KMS-11 (cell line): ENCODE measurements at regions not wholly inside any gene's neighbourhood (a gene's known extent, or its start where the extent isn't known, plus 50 kb on each side); places are given as distances from the start of the nearest gene placed in this dataset.

Source experiments
- H2AFZ ChIP-seq: fragments of 200-600 bp; sonication (generic); 2 replicates; pipeline ENCODE4 v1.6.1; 2016; ENCODE audit warnings: antibody characterized with exemption, mixed run types, low read depth
- H3K27ac ChIP-seq: fragments of 200-600 bp; sonication (generic); 2 replicates; pipeline ENCODE4 v1.6.1; 2016; ENCODE audit warnings: mild to moderate bottlenecking, mixed run types
- H3K27me3 ChIP-seq: fragments of 200-600 bp; sonication (generic); 2 replicates; pipeline ENCODE4 v1.6.1; 2017; ENCODE audit warnings: mild to moderate bottlenecking, low read depth, mixed run types, moderate library complexity; ENCODE audit not compliant: insufficient read depth
- H3K36me3 ChIP-seq: fragments of 200-600 bp; sonication (generic); 2 replicates; pipeline ENCODE4 v1.6.1; 2017; ENCODE audit warnings: mild to moderate bottlenecking, mixed run types; ENCODE audit not compliant: insufficient read depth
- H3K4me1 ChIP-seq: fragments of 200-600 bp; sonication (generic); 2 replicates; pipeline ENCODE4 v1.6.1; 2016; ENCODE audit warnings: mild to moderate bottlenecking, low read depth, mixed run types; ENCODE audit not compliant: poor library complexity, severe bottlenecking
- H3K4me2 ChIP-seq: fragments of 200-600 bp; sonication (generic); 2 replicates; pipeline ENCODE4 v1.7.0; 2016; ENCODE audit warnings: mild to moderate bottlenecking, mixed run types
- H3K4me3 ChIP-seq: fragments of 200-600 bp; sonication (generic); IDR thresholded peaks from 2 replicates; pipeline ENCODE4 v1.6.1; 2017; ENCODE audit warnings: low read depth, low read length, mixed read lengths; ENCODE audit not compliant: insufficient read depth
- H3K79me2 ChIP-seq: fragments of 200-600 bp; sonication (generic); 2 replicates; pipeline ENCODE4 v1.6.1; 2016; ENCODE audit warnings: low read depth, mixed run types; ENCODE audit not compliant: insufficient read depth
- H3K9ac ChIP-seq: fragments of 200-600 bp; sonication (generic); 2 replicates; pipeline ENCODE4 v1.6.1; 2016; ENCODE audit warnings: mild to moderate bottlenecking, mixed run types
- H4K20me1 ChIP-seq: fragments of 200-600 bp; sonication (generic); 2 replicates; pipeline ENCODE4 v1.6.1; 2016; ENCODE audit warnings: mild to moderate bottlenecking, mixed run types; ENCODE audit not compliant: insufficient read depth
- CTCF ChIP-seq: fragments of 200-600 bp; sonication (generic); conservative IDR thresholded peaks from 2 replicates; pipeline ENCODE4 v1.6.1; 2017; ENCODE audit warnings: low read depth, mild to moderate bottlenecking, antibody characterized with exemption, low read length, moderate library complexity, mixed read lengths

DNA sequence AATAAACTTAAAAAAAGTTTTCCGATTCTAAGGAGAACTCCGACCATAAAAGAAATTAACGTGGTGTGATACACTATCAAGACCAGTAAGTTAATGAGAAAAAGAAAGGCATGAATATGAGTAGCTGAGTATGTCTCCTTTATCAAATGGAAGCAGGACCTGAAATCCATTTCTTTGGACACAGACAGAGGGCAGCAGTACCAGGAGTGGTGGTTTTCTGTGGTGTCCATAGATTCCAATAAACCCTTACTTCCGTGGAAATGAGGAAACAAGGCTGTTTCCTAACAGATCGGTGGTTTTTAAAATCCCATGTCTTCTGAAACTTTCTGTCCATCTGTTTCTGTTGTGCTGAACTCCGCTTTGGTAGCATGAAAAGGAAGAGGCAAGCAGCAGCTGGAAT lies 128.5 kb upstream of the TSPAN5 start:
- no peak overlapping the region for H3K4me3 ChIP-seq
- no peak overlapping the region for H3K27ac ChIP-seq
- TF ChIP-seq CTCF: no peak
- no peaks in the 10 kb centered on the region for H3K4me1 ChIP-seq
- no peak overlapping the region for H3K9ac ChIP-seq
- H2AFZ ChIP-seq: no peak overlapping the region
- no peak overlapping the region for H3K4me2 ChIP-seq
- H3K79me2 ChIP-seq: no peaks in the 10 kb centered on the region
- no peaks in the 10 kb centered on the region for H3K27me3 ChIP-seq
- no peaks in the 10 kb centered on the region for H4K20me1 ChIP-seq
- no peaks in the 10 kb centered on the region for H3K36me3 ChIP-seq

GRCh38 chr4:98784947-98785706 lies 126.7 kb upstream of the TSPAN5 start:
- H3K36me3 ChIP-seq: no peaks in the 10 kb centered on the region
- H3K4me1 ChIP-seq: no peaks in the 10 kb centered on the region
- H3K9ac ChIP-seq: no peak overlapping the region
- no peak overlapping the region for H2AFZ ChIP-seq
- no peak overlapping the region for H3K27ac ChIP-seq
- no peak overlapping the region for H3K4me3 ChIP-seq
- no peaks in the 10 kb centered on the region for H4K20me1 ChIP-seq
- TF ChIP-seq CTCF: no peak
- no peaks in the 10 kb centered on the region for H3K27me3 ChIP-seq
- H3K79me2 ChIP-seq: no peaks in the 10 kb centered on the region
- H3K4me2 ChIP-seq: no peak overlapping the region

GRCh38 chr4:98781641-98782357 lies 123.4 kb upstream of the TSPAN5 start:
- H3K79me2 ChIP-seq: no peaks in the 10 kb centered on the region
- no peaks in the 10 kb centered on the region for H3K27me3 ChIP-seq
- no peaks in the 10 kb centered on the region for H3K4me1 ChIP-seq
- H2AFZ ChIP-seq: no peak overlapping the region
- no peak overlapping the region for H3K4me2 ChIP-seq
- no peaks in the 10 kb centered on the region for H4K20me1 ChIP-seq
- TF ChIP-seq CTCF: no peak
- H3K4me3 ChIP-seq: no peak overlapping the region
- H3K9ac ChIP-seq: no peak overlapping the region
- no peak overlapping the region for H3K27ac ChIP-seq
- H3K36me3 ChIP-seq: no peaks in the 10 kb centered on the region

DNA sequence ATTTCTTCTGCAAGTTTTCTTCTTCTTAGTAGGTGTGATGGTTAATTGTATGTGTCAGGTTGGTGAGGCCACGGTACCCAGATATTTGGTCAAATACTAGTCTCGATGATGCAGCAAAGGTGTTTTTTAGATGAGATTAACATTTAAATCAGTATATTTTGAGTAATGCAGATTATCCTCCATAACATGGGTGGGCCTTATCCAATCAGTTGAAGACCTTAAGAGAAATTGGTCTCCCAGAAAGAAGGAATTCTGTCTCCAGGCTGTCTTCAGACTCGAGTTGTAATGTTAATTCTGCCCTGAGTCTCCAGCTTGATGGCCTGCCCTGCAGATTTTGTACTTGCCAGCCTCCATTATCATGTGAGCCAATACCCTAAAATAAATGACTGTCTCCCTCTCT lies 122.5 kb upstream of the TSPAN5 start:
- Histone ChIP-seq H3K27ac (no peak overlapping the region), H3K4me1 (no peaks in the 10 kb centered on the region), H3K9ac (no peak overlapping the region), H3K4me2 (no peak overlapping the region), H3K79me2 (no peaks in the 10 kb centered on the region), H4K20me1 (no peaks in the 10 kb centered on the region), H3K36me3 (no peaks in the 10 kb centered on the region), H2AFZ (no peak overlapping the region), H3K27me3 (no peaks in the 10 kb centered on the region), H3K4me3 (no peak overlapping the region)
- TF ChIP-seq CTCF: no peak
